ENCODE measurements at regions not wholly inside any gene's neighbourhood (a gene's known extent, or its start where the extent isn't known, plus 50 kb on each side); places are given as distances from the start of the nearest gene placed in this dataset.
"Not testable (repeated sequence)": the region's sequence is repeated elsewhere in the genome, so short reads cannot be mapped to it uniquely, and the experiment has no call there.

DNA sequence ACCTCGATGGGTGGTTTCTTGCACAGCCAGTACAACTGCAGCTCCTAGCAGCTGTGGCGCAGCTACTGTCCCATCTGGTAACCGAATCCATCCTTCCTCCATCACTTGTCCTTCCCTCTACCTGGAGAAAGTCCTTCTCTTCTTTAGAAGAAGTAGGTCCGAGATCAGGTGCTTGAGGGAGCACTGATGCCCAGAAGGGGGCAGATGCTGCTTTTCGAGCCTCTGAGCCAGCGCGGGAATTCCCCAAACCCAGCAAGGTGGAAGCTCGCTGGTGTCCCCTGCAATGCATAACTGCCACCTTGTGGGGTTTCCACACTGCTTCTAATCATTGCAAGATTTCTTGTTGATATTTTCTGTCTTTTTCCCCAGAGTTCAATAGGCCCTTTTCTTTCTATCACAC lies 127.4 kb downstream of the ADRA2C start:
- H4K20me1 ChIP-seq (ENCODE audit: insufficient read depth, poor library complexity, severe bottlenecking); H3K27me3 ChIP-seq; H3K36me3 ChIP-seq (replicated peaks; ENCODE audit: insufficient read depth, low read depth); H3K4me3 ChIP-seq; H3K4me1 ChIP-seq (ENCODE audit: insufficient read depth); H3K79me2 ChIP-seq; H2AFZ ChIP-seq; H3K27ac ChIP-seq; H3K9me3 ChIP-seq (ENCODE audit: low read depth); H3K9me2 ChIP-seq (replicated peaks; ENCODE audit: insufficient read depth); H3K4me2 ChIP-seq; DNase-seq (ENCODE audit: low spot score): not testable (repeated sequence)
- WGBS (ENCODE audit: low lambda C conversion rate, missing lambda C conversion rate), result 46% methylated on average over 8 of the region's 8 CpGs
- TF ChIP-seq CTCF (IDR thresholded peaks at IDR 0.05; ENCODE audit: poor library complexity), result peak; percentile 31

DNA sequence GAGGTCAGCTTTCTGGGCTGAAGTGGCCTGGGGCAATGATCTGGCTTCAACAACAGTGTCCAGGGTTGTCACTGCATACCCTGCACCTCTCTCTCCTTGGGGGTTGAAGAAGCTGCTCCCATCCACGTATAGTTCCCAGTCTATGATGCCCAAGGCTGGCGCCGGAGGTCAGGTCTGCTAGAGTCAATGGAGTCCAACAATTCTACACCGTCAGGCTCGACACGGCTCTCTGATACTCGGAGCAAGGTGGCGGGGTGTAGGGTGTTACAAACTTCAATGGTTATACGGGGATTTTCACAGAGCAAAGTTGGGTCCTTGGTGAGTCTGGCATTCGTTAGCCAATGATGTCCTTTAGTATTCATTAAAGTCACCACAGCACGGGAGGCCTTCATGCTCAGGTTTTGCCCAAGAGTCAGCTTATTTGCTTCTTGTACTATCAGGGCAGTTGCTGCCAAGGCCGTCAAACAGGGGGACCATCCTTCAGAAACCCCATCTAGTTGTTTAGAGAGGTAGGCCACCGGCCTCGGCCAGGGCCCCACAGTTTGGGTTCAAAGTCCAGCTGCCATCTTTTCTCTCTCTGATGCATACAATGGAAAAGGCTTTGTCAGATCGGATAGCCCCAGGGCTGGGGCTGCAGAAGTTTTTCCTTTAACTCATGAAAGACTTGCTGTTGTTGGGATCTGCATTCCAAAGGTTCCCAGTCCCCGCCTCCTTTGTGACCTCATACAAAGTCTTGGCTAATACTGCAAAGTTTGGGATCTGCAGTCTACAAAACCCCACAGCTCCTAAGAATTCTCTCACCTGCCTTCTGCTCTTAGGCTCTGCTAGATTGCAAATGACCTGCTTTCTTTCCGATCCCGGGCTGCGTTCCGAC lies 128.1 kb downstream of the ADRA2C start:
- not testable (repeated sequence) for H2AFZ ChIP-seq
- WGBS (ENCODE audit: low lambda C conversion rate, missing lambda C conversion rate), result 81% methylated on average over 20 of the region's 20 CpGs
- DNase-seq (ENCODE audit: low spot score), result peak; percentile 53

GRCh38 chr4:3896441-3896840 lies 130.3 kb downstream of the ADRA2C start:
- DNase-seq (ENCODE audit: low spot score), result no peak
- Histone ChIP-seq H4K20me1 (ENCODE audit: insufficient read depth, poor library complexity, severe bottlenecking) (no peaks in the 10 kb centered on the region), H3K9me2 (replicated peaks; ENCODE audit: insufficient read depth) (no peaks in the 10 kb centered on the region), H3K36me3 (replicated peaks; ENCODE audit: insufficient read depth, low read depth) (no peaks in the 10 kb centered on the region), H3K9me3 (ENCODE audit: low read depth) (no peaks in the 10 kb centered on the region), H3K79me2 (no peaks in the 10 kb centered on the region), H2AFZ (no peak overlapping the region), H3K4me2 (no peak overlapping the region), H3K4me3 (no peak overlapping the region), H3K4me1 (ENCODE audit: insufficient read depth) (peaks cover 8% of the 10 kb centered on the region), H3K27me3 (no peaks in the 10 kb centered on the region), H3K27ac (no peak overlapping the region)
- 40% methylated on average over 6 of the region's 6 CpGs for WGBS (ENCODE audit: low lambda C conversion rate, missing lambda C conversion rate)
- TF ChIP-seq EZH2phosphoT487 (IDR thresholded peaks at IDR 0.05; ENCODE audit: low read depth, severe bottlenecking, unreplicated experiment), result no peak
- TF ChIP-seq EZH2 (IDR thresholded peaks at IDR 0.05; ENCODE audit: borderline replicate concordance), result no peak
- no peak for TF ChIP-seq CTCF (IDR thresholded peaks at IDR 0.05; ENCODE audit: poor library complexity)

More for the DNA sequence above, 128.1 kb downstream of the ADRA2C start:
- not testable (repeated sequence) for H4K20me1 ChIP-seq (ENCODE audit: insufficient read depth, poor library complexity, severe bottlenecking); H3K4me2 ChIP-seq; H3K4me1 ChIP-seq (ENCODE audit: insufficient read depth); H3K9me3 ChIP-seq (ENCODE audit: low read depth); H3K36me3 ChIP-seq (replicated peaks; ENCODE audit: insufficient read depth, low read depth); H3K4me3 ChIP-seq; H3K27me3 ChIP-seq; H3K9me2 ChIP-seq (replicated peaks; ENCODE audit: insufficient read depth); H3K79me2 ChIP-seq
- H3K27ac ChIP-seq, result peak overlapping the region; percentile 37

DNA sequence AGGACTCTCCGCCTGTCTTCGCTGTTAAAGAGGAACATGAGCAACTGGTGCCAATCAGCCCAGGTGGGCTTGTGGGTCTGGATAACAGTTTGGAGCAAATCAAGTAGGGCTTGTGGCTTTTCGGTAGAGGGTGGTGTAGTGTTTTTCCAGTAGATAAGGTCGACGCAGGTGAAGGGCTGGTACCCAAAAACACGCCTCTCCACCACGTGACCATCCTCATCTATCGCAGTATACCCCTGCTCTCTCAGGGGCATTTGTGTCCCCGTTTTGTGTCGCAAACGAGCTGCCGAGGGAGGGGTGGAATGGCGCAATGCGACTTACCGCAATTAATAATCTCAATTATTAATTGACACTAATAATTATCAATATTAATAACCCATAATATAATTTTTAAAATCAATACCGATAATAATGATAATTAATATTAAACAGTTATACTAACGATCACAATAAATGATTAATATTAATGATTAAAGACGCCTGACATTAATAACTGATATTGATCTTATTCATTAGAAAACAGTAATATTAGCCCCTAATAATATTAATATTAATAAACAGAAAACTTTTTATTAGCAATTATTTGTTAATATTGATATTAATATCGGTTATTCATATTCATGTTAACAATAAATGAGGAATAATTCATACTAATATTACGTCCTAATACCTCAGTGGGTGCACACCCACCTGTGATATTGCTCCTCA lies 130.8 kb downstream of the ADRA2C start:
- 90% methylated on average over 20 of the region's 20 CpGs for WGBS (ENCODE audit: low lambda C conversion rate, missing lambda C conversion rate)
- H3K27ac ChIP-seq; H3K9me3 ChIP-seq (ENCODE audit: low read depth); H3K27me3 ChIP-seq; H3K36me3 ChIP-seq (replicated peaks; ENCODE audit: insufficient read depth, low read depth); H4K20me1 ChIP-seq (ENCODE audit: insufficient read depth, poor library complexity, severe bottlenecking); DNase-seq (ENCODE audit: low spot score); H3K4me2 ChIP-seq; H3K9me2 ChIP-seq (replicated peaks; ENCODE audit: insufficient read depth); H2AFZ ChIP-seq; H3K79me2 ChIP-seq; H3K4me1 ChIP-seq (ENCODE audit: insufficient read depth); H3K4me3 ChIP-seq: not testable (repeated sequence)

Data from hepatocyte (in vitro differentiated cells).